ENCODE measurements at regions not wholly inside any gene's neighbourhood (a gene's known extent, or its start where the extent isn't known, plus 50 kb on each side); places are given as distances from the start of the nearest gene placed in this dataset.
A peak's percentile ranks its signal among the peaks of the same experiment; 100 is the strongest.
"Not testable (repeated sequence)": the region's sequence is repeated elsewhere in the genome, so short reads cannot be mapped to it uniquely, and the experiment has no call there.

DNA sequence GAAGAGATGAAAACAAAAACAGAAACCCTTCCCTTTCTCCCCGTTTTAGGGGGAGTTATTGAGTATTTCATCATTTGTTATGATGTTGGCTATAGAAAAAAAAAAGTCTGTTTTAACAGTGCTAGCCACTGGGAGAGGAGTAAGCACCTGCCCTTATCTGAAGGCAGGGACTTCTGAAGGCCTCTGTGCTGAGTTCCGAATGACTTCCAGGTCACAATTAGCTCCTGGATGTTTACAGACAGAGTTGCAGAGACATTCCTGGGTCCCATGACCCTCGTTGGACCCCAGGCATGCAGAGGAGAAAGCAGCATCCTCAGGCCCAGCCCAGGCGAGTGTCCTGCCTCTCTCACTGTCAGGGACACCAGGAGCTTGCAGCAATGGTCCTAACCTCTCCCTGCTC lies 328.5 kb downstream of the CACNA1B start:
- H3K27me3 ChIP-seq; H3K27ac ChIP-seq; H3K9me3 ChIP-seq; H3K4me1 ChIP-seq; H3K36me3 ChIP-seq; DNase-seq (ENCODE audit: low spot score in 2 of 2); H3K4me3 ChIP-seq: not testable (repeated sequence)
- WGBS, 2 donors: 30 to 64% methylated on average over 3 of the region's 4 CpGs

- H3K27me3 ChIP-seq; H3K4me1 ChIP-seq; H3K27ac ChIP-seq; DNase-seq (ENCODE audit: low spot score in 2 of 2); H3K36me3 ChIP-seq; H3K4me3 ChIP-seq; H3K9me3 ChIP-seq: not testable (repeated sequence)
- 56 to 70% methylated on average over 17 to 18 of the region's 19 CpGs for WGBS, 2 donors
These were observed 330.0 kb downstream of the CACNA1B start for GRCh38 chr9:138207300-138208179.

- WGBS, 2 donors: 50 to 75% methylated on average over 2 to 5 of the region's 8 CpGs
These were observed 331.6 kb downstream of the CACNA1B start for GRCh38 chr9:138209071-138209644.

GRCh38 chr9:138210388-138210986 lies 332.9 kb downstream of the CACNA1B start:
- H3K9me3 ChIP-seq; H3K27me3 ChIP-seq; H3K4me3 ChIP-seq; DNase-seq (ENCODE audit: low spot score in 2 of 2); H3K36me3 ChIP-seq; H3K4me1 ChIP-seq; H3K27ac ChIP-seq: not testable (repeated sequence)
- 71 to 72% methylated on average over 4 to 6 of the region's 7 CpGs for WGBS, 2 donors

More at GRCh38 chr9:138209071-138209644, 331.6 kb downstream of the CACNA1B start:
- H3K27me3 ChIP-seq; H3K27ac ChIP-seq; H3K36me3 ChIP-seq; H3K9me3 ChIP-seq; H3K4me1 ChIP-seq; H3K4me3 ChIP-seq; DNase-seq (ENCODE audit: low spot score in 2 of 2): not testable (repeated sequence)

GRCh38 chr9:138211070-138211469 lies 333.5 kb downstream of the CACNA1B start:
- not testable (repeated sequence) for H3K9me3 ChIP-seq; H3K27me3 ChIP-seq; H3K4me1 ChIP-seq; DNase-seq (ENCODE audit: low spot score in 2 of 2); H3K27ac ChIP-seq; H3K36me3 ChIP-seq; H3K4me3 ChIP-seq
- 54 to 71% methylated on average over 1 of the region's 4 CpGs for WGBS, 2 donors

- H3K27me3 ChIP-seq; H3K27ac ChIP-seq; H3K36me3 ChIP-seq; H3K9me3 ChIP-seq; DNase-seq (ENCODE audit: low spot score in 2 of 2); H3K4me1 ChIP-seq; H3K4me3 ChIP-seq: not testable (repeated sequence)
- WGBS, 2 donors: 48 to 59% methylated on average over 6 to 7 of the region's 7 CpGs
These were observed 334.1 kb downstream of the CACNA1B start for GRCh38 chr9:138211544-138212219.

GRCh38 chr9:138212811-138213210 lies 335.2 kb downstream of the CACNA1B start:
- H3K9me3 ChIP-seq; H3K36me3 ChIP-seq; H3K27ac ChIP-seq; H3K4me3 ChIP-seq; H3K27me3 ChIP-seq; DNase-seq (ENCODE audit: low spot score in 2 of 2); H3K4me1 ChIP-seq: not testable (repeated sequence)
- WGBS, 2 donors: 90 to 100% methylated on average over 1 to 2 of the region's 3 CpGs

DNA sequence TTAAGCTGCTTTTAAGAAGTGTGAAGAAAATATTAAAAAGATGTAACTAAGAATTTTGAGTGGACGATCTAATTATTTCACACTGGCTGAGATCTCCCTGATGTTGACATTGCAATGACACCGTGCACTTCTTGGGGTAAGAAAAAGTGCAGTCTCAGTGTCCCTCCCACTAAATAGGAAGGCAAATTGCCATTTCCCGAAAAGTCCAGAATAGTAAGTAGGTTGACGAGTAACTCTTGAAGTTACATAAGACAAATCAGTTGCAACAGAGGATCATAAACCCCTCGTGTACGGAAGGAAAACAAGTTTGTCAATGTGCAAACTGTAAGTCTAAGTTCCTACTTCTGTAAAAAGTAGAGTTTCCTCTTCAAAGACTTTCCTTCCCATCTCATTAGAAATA lies 336.2 kb downstream of the CACNA1B start:
- 65 to 83% methylated on average over 4 of the region's 6 CpGs for WGBS, 2 donors

GRCh38 chr9:138214548-138214947 lies 337.0 kb downstream of the CACNA1B start:
- not testable (repeated sequence) for H3K4me1 ChIP-seq; H3K9me3 ChIP-seq; H3K4me3 ChIP-seq; H3K27ac ChIP-seq; H3K36me3 ChIP-seq; H3K27me3 ChIP-seq; DNase-seq (ENCODE audit: low spot score in 2 of 2)
- WGBS, 2 donors: 71% methylated on average over 7 of the region's 8 CpGs; no CpG with 5 or more reads in 1 of the 2 donors

More for the DNA sequence above, 336.2 kb downstream of the CACNA1B start:
- not testable (repeated sequence) for H3K27ac ChIP-seq; H3K36me3 ChIP-seq; H3K9me3 ChIP-seq; H3K4me1 ChIP-seq; DNase-seq (ENCODE audit: low spot score in 2 of 2); H3K27me3 ChIP-seq; H3K4me3 ChIP-seq

- not testable (repeated sequence) for H3K9me3 ChIP-seq; DNase-seq (ENCODE audit: low spot score in 2 of 2); H3K4me1 ChIP-seq; H3K27ac ChIP-seq; H3K27me3 ChIP-seq; H3K36me3 ChIP-seq; H3K4me3 ChIP-seq
- WGBS, 2 donors: no CpG with 5 or more reads among the region's 2 CpGs
These were observed 338.0 kb downstream of the CACNA1B start for GRCh38 chr9:138215588-138215987.

DNA sequence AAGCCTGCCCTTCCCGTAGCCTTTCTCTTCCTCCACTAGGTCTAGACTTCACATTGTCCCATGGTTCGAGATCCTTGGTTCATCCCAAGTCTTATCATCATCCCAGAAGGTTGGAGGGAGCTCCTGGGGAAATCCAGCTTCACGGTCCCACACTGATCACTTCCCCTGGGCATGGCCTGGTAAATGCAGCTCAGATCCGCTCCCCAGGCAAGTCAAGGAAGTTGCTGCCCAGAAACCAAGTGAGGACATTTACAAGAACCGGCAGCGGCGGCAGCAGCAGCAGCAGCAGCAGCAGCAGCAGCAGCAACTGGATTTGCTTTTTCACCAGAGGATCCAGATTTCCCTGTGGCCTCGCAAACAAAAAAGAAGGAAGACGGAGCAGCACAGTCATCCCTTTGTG lies 339.2 kb downstream of the CACNA1B start:
- not testable (repeated sequence) for H3K36me3 ChIP-seq, H3K9me3 ChIP-seq, H3K27ac ChIP-seq, H3K27me3 ChIP-seq, H3K4me3 ChIP-seq, H3K4me1 ChIP-seq
- DNase-seq (ENCODE audit: low spot score in 2 of 2): peak in 1 of 2 donors; percentile 3
- 76 to 89% methylated on average over 3 of the region's 9 CpGs for WGBS, 2 donors

GRCh38 chr9:138217284-138217850 lies 339.8 kb downstream of the CACNA1B start:
- not testable (repeated sequence) for H3K36me3 ChIP-seq; DNase-seq (ENCODE audit: low spot score in 2 of 2); H3K4me1 ChIP-seq; H3K4me3 ChIP-seq; H3K27me3 ChIP-seq; H3K27ac ChIP-seq; H3K9me3 ChIP-seq
- WGBS, 2 donors: 53 to 79% methylated on average over 2 of the region's 5 CpGs

- DNase-seq (ENCODE audit: low spot score in 2 of 2): not testable (repeated sequence)
These were observed 341.7 kb downstream of the CACNA1B start for GRCh38 chr9:138219249-138219648.

More at GRCh38 chr9:138219249-138219648, 341.7 kb downstream of the CACNA1B start:
- H3K27ac ChIP-seq, H3K9me3 ChIP-seq, H3K36me3 ChIP-seq, H3K27me3 ChIP-seq, H3K4me3 ChIP-seq, H3K4me1 ChIP-seq: not testable (repeated sequence)
- WGBS, 2 donors: 87 to 93% methylated on average over 9 to 15 of the region's 17 CpGs
